ENCODE measurements at regions not wholly inside any gene's neighbourhood (a gene's known extent, or its start where the extent isn't known, plus 50 kb on each side); places are given as distances from the start of the nearest gene placed in this dataset.

GRCh38 chr4:120591038-120591437, 331.5 kb downstream of the PRDM5 start:
- no peaks in the 10 kb centered on the region for H3K27me3 ChIP-seq (ENCODE audit: low read length)
- no peaks in the 10 kb centered on the region for H3K36me3 ChIP-seq (ENCODE audit: low read length)

DNA sequence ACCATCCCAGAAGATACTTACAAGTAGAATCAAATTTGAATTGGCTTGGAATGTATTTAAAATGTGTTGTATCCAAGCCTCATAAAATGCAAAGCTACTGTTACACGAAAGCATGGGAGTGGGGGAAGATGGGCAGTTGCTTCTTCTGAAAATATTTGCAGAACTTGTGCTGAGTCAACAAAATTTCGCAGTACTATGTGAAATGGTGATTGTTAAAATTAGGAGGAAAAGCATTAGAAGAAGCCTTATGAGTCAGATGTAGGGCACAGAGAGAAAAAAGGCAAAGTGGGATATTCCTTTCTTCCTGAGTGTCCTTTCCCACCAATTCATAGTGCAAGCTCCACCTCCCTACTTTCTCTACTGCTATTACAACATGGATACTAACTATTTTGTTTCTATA, 332.7 kb downstream of the PRDM5 start:
- no peak overlapping the region for H2AFZ ChIP-seq (ENCODE audit: low read depth, low read length, severe bottlenecking)
- no peaks in the 10 kb centered on the region for H3K36me3 ChIP-seq (ENCODE audit: low read length)
- no peaks in the 10 kb centered on the region for H3K9me3 ChIP-seq (ENCODE audit: insufficient read depth, low read length)
- H3K4me3 ChIP-seq (ENCODE audit: insufficient read depth, low read length, poor library complexity, severe bottlenecking) = no peak overlapping the region
- no peaks in the 10 kb centered on the region for H3K79me2 ChIP-seq (ENCODE audit: insufficient read depth, low read length)
- H3K27me3 ChIP-seq (ENCODE audit: low read length) = no peaks in the 10 kb centered on the region
- H3K9ac ChIP-seq (ENCODE audit: low read length) = no peak overlapping the region
- no peak overlapping the region for H3K27ac ChIP-seq (ENCODE audit: low read depth, low read length)
- no peaks in the 10 kb centered on the region for H4K20me1 ChIP-seq (ENCODE audit: low read depth, low read length)
- no peak for TF ChIP-seq EZH2phosphoT487 (conservative IDR thresholded peaks at IDR 0.05; ENCODE audit: low read length)
- TF ChIP-seq, protein P1, sequence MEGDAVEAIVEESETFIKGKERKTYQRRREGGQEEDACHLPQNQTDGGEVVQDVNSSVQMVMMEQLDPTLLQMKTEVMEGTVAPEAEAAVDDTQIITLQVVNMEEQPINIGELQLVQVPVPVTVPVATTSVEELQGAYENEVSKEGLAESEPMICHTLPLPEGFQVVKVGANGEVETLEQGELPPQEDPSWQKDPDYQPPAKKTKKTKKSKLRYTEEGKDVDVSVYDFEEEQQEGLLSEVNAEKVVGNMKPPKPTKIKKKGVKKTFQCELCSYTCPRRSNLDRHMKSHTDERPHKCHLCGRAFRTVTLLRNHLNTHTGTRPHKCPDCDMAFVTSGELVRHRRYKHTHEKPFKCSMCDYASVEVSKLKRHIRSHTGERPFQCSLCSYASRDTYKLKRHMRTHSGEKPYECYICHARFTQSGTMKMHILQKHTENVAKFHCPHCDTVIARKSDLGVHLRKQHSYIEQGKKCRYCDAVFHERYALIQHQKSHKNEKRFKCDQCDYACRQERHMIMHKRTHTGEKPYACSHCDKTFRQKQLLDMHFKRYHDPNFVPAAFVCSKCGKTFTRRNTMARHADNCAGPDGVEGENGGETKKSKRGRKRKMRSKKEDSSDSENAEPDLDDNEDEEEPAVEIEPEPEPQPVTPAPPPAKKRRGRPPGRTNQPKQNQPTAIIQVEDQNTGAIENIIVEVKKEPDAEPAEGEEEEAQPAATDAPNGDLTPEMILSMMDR (IDR thresholded peaks at IDR 0.05; ENCODE audit: insufficient read depth, low read length, poor library complexity, severe bottlenecking) = no peak
- H3F3A ChIP-seq (ENCODE audit: insufficient read depth) = no peaks in the 10 kb centered on the region
- no peaks in the 10 kb centered on the region for H3K9me2 ChIP-seq (replicated peaks; ENCODE audit: insufficient read depth, low read length)
- no peak overlapping the region for H3K4me2 ChIP-seq (ENCODE audit: low read depth, low read length, poor library complexity, severe bottlenecking)

More at GRCh38 chr4:120591038-120591437, 331.5 kb downstream of the PRDM5 start:
- TF ChIP-seq, protein P1 (IDR thresholded peaks at IDR 0.05; ENCODE audit: insufficient read depth, low read length, poor library complexity, severe bottlenecking) = no peak
- TF ChIP-seq EZH2phosphoT487 (conservative IDR thresholded peaks at IDR 0.05; ENCODE audit: low read length) = no peak
- Histone ChIP-seq H3K4me2 (ENCODE audit: low read depth, low read length, poor library complexity, severe bottlenecking) (no peak overlapping the region), H3K4me3 (ENCODE audit: insufficient read depth, low read length, poor library complexity, severe bottlenecking) (no peak overlapping the region), H4K20me1 (ENCODE audit: low read depth, low read length) (no peaks in the 10 kb centered on the region), H3K9ac (ENCODE audit: low read length) (no peak overlapping the region), H3K9me2 (replicated peaks; ENCODE audit: insufficient read depth, low read length) (no peaks in the 10 kb centered on the region), H3K79me2 (ENCODE audit: insufficient read depth, low read length) (no peaks in the 10 kb centered on the region), H3K9me3 (ENCODE audit: insufficient read depth, low read length) (no peaks in the 10 kb centered on the region), H3K27ac (ENCODE audit: low read depth, low read length) (no peak overlapping the region), H3F3A (ENCODE audit: insufficient read depth) (no peaks in the 10 kb centered on the region), H2AFZ (ENCODE audit: low read depth, low read length, severe bottlenecking) (no peak overlapping the region)

GRCh38 chr4:120568731-120569130, 353.8 kb downstream of the PRDM5 start:
- Histone ChIP-seq H3K27ac (ENCODE audit: low read depth, low read length) (no peak overlapping the region), H3K36me3 (ENCODE audit: low read length) (no peaks in the 10 kb centered on the region), H3K9me2 (replicated peaks; ENCODE audit: insufficient read depth, low read length) (no peaks in the 10 kb centered on the region), H3K4me2 (ENCODE audit: low read depth, low read length, poor library complexity, severe bottlenecking) (no peak overlapping the region), H3K79me2 (ENCODE audit: insufficient read depth, low read length) (no peaks in the 10 kb centered on the region), H3F3A (ENCODE audit: insufficient read depth) (no peaks in the 10 kb centered on the region), H3K9ac (ENCODE audit: low read length) (no peak overlapping the region), H2AFZ (ENCODE audit: low read depth, low read length, severe bottlenecking) (no peak overlapping the region), H3K27me3 (ENCODE audit: low read length) (no peaks in the 10 kb centered on the region), H3K9me3 (ENCODE audit: insufficient read depth, low read length) (no peaks in the 10 kb centered on the region), H3K4me3 (ENCODE audit: insufficient read depth, low read length, poor library complexity, severe bottlenecking) (no peak overlapping the region), H4K20me1 (ENCODE audit: low read depth, low read length) (no peaks in the 10 kb centered on the region)
- no peak for TF ChIP-seq EZH2phosphoT487 (conservative IDR thresholded peaks at IDR 0.05; ENCODE audit: low read length)
- TF ChIP-seq, protein P1 (IDR thresholded peaks at IDR 0.05; ENCODE audit: insufficient read depth, low read length, poor library complexity, severe bottlenecking) = no peak
